ENCODE measurements at regions not wholly inside any gene's neighbourhood (a gene's known extent, or its start where the extent isn't known, plus 50 kb on each side); places are given as distances from the start of the nearest gene placed in this dataset.

- DNase-seq (ENCODE audit: low read depth), result no peak
Observed at GRCh38 chr3:59653405-59654122, 603.7 kb upstream of the CFAP20DC start.

DNA sequence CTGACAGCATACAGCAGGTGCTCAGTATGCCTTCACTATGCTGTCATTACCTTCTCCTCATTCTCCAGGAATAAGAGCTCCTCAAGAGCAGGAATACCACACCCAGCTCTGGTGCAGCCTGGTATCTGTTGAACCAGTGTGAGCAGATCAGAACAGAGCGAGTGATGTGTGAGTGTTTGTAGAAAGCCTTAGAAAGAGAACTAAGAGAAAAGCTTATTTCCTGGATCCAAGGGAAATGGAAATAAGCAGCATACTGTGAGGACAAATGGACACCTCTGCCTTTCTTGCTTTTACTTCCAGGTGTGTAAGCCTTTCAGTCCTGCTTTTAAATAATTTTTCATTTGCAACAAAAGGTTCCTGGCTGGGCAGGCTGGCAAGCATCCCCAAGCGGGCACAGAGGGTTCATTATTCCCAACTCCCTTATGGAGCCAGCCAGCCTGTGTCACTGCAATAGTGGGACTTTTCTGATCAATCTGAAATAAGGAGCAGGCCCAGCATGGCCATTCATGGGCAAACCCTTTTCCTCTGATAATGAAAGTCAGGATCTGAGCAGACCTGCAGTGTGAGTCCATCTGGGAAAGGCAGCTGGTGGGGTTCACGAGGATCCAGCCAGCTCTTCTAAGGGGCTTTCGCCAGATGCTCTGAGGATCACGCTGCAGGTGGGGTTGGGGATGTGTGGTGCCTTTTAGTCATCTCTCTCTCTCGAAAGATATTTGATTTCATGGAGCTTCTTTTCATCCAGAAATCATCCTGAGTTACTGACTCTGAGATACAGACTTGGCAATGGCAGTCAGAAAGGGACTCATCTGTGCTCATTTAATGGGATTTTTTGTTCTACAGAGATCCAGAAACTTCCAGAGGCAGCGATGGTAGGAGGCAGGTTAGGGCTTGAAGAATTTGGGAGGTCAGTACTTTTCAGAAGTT is 594.9 kb upstream of the CFAP20DC start:
- DNase-seq (ENCODE audit: low read depth), result no peak

DNA sequence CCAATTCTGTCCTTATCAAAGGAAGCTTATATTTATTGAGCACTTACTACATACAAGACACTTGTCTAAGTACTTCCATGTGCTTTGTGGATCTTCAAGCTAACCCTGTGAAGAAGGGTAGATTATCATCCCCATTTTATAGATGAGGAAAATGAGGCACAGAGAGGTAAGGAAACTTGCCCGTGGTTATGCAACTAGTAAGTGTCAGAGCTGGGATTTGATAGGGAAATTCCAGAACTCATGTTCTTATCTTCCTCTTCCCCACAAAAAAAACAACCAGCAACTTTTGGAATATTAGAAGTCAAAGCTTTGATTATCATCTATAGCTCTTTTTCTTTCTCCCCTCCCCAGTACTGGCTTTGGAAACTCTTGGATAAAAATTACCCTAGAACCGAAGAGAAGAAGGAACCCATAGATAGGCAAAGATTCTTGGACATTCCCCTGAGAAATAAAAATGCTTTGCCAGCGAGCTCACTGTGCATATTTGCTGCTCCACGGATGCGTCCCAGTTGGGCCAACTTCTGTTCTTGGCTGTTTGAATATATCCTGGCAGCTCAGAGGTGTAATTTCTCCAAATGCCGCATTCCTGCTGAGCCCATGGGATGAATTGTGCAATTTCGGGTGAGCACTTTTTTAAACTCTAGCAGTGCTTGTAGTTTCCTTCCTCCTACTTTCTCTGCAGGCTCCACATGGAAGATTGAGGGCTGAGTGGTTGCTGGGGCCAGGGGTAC is 591.5 kb upstream of the CFAP20DC start:
- DNase-seq (ENCODE audit: low read depth), result no peak

DNA sequence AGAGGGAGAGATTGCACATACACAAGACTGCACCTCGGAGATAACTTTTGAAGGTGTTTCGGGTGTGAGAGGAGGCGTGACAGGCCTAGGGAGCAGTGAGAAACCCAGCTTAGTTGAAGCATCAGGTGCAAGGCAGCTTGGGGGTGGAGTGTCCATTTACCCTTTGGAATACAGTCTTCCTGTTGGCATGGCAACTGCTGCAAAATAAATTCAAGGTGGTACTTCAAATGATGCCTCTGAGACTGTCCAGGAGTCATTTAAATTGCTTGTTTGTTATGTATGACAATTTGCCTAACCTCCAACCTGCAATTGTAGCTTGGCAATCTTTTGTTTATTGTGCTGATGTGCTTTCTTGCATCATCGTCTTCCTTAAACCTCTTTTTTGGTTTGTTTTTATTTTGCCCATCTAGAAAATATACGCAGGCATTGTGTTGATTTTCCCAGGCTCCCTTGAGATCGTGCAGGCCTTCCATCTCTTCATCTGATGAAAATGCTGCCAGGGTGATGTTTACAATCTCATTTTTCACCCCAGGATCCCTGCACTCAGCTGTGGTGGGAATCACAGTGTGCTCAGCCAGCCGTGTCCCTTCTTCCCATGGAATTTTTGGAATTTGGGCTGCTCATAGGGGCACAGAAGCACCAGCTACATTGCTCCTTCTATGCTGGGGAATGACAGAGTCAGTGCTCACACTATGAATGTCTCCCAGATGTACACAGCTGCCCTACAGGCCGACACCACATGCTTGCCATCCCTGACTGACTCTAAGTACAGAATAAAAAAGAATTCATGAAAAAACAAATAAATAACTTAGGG is 583.1 kb upstream of the CFAP20DC start:
- DNase-seq (ENCODE audit: low read depth), result no peak

GRCh38 chr3:59631482-59631881 is 581.7 kb upstream of the CFAP20DC start:
- no peak for DNase-seq (ENCODE audit: low read depth)

DNA sequence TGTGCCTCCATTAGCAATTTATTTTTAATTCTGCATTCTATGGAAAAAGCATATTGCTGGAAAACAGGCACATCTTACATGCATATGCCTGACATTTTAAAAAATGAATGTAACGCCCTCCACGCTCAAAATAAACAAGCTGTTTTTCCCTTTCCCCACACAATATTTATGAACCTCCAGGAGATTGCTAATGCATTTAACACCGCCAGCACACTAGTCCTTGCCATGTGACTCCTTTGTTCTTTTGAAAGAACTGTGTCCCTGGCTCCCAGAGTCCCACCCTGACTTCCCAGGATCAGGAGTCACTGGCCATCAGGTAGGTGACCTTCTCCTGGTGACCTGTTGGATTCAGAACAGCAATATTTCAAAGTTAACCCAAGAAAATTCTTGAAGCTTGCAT is 571.2 kb upstream of the CFAP20DC start:
- DNase-seq (ENCODE audit: low read depth), result no peak

GRCh38 chr3:59620325-59620724 is 570.5 kb upstream of the CFAP20DC start:
- no peak for DNase-seq (ENCODE audit: low read depth)

GRCh38 chr3:59612444-59612715 is 562.6 kb upstream of the CFAP20DC start:
- DNase-seq (ENCODE audit: low read depth), result no peak

DNA sequence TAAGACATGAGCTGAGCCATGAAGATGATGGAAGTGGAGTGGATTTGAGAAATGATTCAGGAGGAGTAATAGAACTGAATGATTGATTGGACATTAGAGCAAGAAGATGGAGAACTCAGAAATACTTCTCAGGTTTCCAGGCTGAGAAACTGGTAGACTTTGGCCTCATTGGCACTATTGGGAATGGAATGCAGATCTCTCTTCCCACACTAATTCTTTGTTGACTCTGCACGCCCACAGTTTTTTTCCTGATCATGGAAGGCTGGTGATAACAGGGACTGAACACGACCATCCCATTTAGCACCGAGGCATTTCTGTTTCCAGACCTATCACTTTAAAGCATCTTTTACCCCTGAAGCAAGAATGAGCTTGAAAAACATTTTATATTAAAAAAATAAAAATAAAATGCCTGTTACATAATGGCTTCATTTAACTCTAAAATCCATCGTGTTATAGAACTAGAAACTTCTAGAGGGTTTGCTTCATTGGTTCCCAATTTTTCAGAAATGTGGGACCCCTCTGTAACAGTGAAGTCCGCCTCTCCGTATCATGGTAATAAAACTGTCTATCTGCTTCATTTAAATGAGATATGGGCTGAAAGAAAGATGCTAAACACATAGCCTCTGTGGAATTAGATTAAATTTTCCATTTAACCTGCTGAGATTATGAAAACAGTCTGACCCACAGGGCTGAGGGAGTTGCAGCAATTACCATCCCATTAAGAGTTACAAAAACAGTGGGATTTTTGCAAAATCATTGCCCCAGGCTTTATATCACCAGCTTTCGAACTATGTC is 562.0 kb upstream of the CFAP20DC start:
- DNase-seq (ENCODE audit: low read depth), result no peak

DNA sequence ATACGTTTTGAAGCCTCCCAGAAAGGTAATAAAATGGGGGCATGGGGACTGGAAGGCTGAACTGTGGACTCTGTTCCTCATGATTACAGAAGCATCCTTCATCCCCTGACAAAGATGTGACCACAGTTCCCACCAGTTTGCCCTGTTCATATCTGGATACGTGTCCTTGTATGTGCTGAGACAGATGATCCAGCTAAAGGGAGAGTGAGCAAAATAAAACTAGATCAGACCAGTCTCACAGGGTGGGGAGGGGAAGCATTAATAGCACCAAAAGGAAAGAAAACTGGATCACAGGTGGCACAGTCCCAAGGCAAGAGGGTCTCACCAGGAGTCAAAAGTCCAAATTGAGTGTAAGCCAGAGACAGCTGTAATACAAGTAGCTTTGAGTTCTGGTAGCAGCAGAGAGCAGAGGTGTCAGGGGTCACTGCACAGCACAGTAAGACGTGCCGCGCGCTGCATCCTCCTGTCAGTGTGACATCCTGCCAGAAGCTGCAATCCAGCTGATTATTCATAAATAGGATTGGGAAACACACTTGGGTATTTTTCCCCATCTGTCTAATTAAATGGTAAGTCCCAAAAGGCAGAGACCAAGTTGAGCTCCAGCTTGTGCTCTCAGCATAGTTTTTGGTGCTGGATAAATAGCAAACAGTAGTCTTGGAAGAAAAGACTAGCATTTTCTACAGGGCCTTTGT is 560.0 kb upstream of the CFAP20DC start:
- no peak for DNase-seq (ENCODE audit: low read depth)

- no peak for DNase-seq (ENCODE audit: low read depth)
Observed at GRCh38 chr3:59608356-59608755, 558.5 kb upstream of the CFAP20DC start.

GRCh38 chr3:59607656-59608055 is 557.8 kb upstream of the CFAP20DC start:
- no peak for DNase-seq (ENCODE audit: low read depth)

- DNase-seq (ENCODE audit: low read depth), result no peak
Observed at GRCh38 chr3:59606638-59607266, 556.9 kb upstream of the CFAP20DC start.

GRCh38 chr3:59605944-59606534 is 556.2 kb upstream of the CFAP20DC start:
- no peak for DNase-seq (ENCODE audit: low read depth)

DNA sequence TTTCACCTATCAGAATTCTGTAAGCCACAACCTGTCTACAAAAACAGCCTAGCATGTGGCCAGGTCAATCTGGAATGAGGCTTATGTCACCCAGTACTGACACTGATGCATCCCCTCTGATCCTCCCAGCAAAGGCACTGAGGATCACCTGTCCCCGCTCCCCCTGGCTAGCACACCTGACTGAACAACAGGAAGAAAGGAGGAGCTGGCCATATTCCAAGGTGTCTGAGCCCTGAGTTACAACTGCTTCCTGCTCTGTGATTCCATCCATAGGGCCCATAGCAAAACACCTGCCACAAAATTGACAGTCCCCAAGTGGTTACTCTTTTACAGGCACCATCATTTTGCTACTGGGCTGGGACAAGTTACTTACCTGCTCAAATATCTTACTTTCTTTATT is 555.5 kb upstream of the CFAP20DC start:
- DNase-seq (ENCODE audit: low read depth), result no peak

GRCh38 chr3:59601486-59601885 is 551.7 kb upstream of the CFAP20DC start:
- DNase-seq (ENCODE audit: low read depth), result no peak

DNA sequence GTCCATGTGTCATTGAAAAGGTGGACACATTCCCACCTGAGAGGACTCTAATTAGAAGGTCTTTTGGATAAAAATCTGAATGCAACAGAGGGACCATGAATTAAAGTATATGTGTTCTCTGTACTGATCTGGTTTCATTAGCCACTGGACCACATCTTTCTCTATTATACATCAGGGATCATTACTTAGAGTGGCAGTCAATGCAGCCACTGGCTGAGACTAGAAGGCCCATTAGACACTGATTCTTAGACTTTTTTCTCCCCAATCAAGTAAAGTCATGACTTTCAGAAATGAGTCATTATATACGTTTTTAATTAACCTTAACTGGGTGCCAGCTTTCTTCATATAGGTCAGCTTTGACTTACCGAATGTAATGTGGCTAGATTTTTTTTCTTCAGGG is 550.8 kb upstream of the CFAP20DC start:
- DNase-seq (ENCODE audit: low read depth), result no peak

DNA sequence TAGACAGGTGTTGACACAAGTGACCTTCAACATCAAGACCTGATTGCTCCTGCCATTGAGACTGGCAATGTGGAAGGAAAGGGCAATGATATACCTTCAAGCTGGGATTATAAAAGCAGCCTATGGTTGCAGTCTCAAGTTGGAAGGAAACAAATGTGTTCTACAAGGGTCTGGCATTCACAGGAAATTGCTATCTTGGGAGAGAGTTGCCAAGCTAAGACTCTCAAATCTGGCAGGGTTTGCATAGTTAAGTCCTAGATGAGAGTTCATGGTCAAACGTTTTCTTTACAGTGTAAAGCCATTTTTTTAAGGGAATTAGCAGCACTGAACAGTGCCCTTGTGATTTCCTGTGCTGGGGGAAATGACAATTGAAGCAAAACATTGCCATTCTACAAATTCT is 546.9 kb upstream of the CFAP20DC start:
- no peak for DNase-seq (ENCODE audit: low read depth)

GRCh38 chr3:59595830-59596229 is 546.0 kb upstream of the CFAP20DC start:
- no peak for DNase-seq (ENCODE audit: low read depth)

- no peak for DNase-seq (ENCODE audit: low read depth)
Observed at GRCh38 chr3:59593380-59593779, 543.6 kb upstream of the CFAP20DC start.
